GM21423 (cell line): ENCODE measurements at regions not wholly inside any gene's neighbourhood (a gene's known extent, or its start where the extent isn't known, plus 50 kb on each side); places are given as distances from the start of the nearest gene placed in this dataset.
"Not testable (repeated sequence)": the region's sequence is repeated elsewhere in the genome, so short reads cannot be mapped to it uniquely, and the experiment has no call there.

Source experiments
- ATAC-seq: cut with Tn5 transposase; IDR thresholded peaks from one replicate; pipeline ENCODE4 v1.9.1; 2021; ENCODE audit warnings: mild to moderate bottlenecking, moderate library complexity; ENCODE audit not compliant: unreplicated experiment

DNA sequence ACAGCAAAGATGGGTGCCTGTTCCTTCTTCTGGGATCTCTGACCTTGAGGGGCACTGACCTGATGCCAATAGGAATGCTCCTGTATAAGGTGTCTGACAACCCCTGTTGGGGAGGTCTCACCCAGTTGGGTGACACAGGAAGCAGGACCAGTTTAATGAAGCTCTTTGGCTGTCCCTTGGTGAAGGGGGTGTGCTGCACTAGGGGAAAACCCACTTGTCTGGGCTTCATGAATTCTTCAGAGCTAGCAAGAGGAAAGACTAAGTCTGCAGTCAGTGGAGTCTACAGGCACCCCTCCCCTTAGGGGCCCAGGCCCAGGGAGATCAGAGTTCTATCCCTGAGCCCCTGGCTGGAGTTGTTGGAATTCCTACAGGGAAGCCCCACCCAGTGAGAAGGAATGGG, 550.8 kb upstream of the CHAC2 start:
- no peak for ATAC-seq

DNA sequence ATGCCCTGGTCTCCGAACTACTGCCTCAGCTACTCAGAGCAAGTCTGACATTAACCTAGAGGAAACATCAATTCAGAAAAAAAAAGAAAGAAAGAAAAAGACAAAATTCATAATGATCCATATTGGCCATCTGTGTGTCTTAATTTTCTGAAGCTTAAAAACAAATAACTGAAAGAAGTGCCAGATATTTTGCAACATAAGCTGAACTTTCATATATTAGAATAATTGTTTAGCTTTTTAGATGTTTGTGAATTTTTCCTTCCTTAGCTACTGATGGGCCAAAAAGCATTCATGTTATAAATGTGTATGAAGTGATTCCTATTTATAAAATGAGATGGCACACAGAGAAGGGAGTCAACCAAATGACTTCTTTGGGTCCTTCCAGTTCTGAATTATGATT, 555.0 kb upstream of the CHAC2 start:
- ATAC-seq = no peak

DNA sequence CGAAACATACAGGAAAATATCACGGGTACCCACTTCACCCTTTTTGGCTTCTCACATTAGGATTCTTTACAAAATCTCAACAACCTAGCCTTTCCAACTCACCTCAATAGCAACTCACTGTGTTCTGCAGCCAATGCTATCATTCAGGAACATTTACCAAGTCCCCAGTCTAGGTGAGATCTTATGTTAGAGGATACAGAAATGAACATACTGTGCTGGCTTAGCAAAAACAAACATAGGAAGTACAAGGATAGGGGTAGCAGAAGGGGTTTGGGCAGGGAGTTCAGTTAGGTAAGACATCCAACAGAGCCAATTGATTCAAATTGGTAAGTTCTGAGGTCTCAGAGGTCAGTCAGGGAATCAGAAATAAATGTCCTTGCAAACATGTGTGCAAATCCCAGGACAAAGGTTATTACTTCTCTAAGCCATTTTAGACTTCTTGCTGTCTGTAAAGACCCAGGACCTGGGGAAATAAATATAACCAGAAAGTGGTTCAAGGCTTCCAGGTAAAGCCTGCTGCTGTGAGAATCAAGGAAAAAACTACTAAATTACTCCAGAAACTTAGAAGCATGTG, 556.3 kb upstream of the CHAC2 start:
- ATAC-seq = no peak

DNA sequence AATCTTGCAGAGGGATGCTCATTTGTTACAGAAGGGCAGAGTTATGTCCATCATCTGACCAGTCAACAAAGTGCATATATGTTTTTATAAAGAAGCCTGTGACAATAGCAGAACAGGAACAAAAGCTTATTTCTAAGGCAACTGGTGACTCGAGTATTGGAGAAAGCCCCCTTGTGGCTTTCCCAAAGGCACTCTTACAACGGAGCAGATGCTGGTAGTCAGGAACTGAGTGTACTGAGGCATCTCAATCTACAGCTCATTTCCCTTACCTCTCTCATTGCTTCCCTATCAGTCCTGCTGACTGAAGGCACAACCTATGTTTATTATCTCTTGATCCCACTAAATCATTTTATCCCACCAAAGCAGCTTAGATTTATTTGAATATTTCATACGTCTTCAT, 557.1 kb upstream of the CHAC2 start:
- no peak for ATAC-seq

DNA sequence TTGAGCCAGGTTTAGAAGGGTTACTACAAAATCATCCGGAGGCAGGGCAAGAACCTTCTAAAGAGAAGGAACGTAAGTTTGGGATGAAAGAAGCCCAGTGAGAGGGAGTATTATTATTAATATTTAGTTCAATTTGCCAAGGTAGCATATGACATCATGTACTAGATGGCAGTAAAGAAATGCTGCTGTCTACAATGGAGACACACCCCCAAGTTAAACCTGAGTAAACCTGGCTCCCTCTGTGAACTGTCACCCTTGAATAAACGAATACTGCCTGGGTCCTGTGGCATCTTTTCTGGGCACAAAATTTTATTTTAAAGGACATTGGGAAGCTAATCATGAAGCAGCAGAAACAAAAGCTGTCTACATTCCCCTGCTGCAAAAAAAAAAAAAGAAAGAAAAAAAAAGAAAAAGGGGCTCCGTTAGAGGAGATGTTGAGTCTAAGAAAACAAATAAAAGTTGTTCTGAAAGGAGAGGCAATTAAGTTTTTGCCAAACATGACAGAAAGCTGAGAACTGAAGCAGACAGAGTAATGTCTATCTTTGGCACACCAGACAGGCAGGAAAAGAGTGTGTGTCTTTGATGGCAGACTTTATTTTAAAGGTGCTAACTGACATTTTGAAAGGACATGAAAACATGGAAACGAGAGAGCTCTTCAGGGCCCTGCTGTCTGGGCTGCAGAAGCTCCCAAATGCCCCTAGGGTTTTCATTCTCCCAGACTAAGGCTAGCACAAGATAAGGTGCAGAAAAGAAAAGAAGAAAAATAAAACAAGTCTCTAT, 557.7 kb upstream of the CHAC2 start:
- no peak for ATAC-seq

DNA sequence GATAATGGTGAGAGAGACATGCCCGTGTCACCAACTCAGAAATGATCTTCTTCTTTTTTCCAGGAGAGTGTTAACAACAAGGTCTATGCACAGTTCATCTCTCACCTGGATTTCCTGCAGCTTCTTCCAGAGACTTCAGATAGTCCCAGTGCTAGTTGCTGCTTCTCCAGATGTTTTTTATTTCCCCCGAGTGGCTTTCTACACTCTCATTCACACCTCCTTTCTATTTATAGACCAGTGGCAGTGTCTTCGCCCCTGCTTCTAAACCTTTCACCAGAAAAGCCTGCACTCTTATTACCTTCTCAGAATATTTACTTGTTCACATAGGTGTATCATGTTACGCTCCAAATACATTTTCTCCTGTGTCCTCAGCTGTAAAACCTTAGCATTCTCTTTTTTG, 558.8 kb upstream of the CHAC2 start:
- no peak for ATAC-seq

DNA sequence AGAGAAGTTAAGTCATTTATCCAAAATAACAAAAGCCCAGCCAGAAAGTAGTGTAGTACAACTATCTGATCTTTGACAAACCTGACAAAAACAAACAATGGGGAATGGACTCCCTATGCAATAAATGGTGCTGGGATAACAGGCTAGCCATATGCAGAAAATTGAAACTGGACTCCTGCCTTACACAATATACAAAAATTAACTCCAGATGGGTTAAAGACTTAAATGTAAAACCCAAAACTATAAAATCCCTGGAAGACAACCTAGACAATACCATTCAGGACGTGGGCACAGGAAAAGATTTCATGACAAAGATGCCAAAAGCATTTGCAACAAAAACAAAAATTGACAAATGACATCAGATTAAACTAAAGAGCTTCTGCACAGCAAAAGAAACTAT, 561.4 kb upstream of the CHAC2 start:
- ATAC-seq = not testable (repeated sequence)

DNA sequence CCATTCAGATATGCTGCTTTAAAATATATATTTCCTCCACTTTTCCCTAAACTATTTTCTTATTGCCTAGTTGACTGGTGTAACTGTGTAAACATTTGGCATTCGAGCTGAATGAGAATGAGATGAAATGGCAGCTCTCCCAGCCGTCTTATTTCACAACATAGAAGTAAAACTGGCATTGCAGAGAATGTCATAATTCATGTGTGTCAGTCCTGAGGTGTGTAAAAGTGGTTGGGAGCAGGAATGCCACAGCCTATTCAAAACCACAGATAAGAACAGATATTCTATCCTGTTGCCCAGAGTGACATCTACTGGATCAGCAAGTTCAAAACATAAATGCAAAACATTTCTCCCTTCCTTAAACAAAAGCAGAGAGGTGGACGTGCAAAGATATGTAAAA, 565.5 kb upstream of the CHAC2 start:
- no peak for ATAC-seq

DNA sequence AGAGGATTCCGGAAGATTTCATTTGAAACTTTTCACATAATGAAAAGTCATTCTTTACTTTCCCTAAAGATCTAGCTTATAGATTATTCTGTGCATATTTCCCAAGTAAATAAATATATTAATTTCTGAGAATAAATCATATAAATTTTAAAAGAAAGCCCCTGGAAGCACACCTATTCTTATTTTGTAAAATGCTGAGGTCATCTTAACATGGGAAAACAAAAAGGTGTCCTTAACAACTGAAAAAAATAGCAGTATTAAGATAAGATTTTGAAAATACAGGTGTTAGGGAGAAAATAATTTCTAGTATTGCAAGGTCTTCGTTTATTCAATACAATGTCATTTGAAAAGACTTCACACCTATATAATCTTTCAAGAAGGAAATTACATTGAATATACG, 567.5 kb upstream of the CHAC2 start:
- ATAC-seq = no peak

DNA sequence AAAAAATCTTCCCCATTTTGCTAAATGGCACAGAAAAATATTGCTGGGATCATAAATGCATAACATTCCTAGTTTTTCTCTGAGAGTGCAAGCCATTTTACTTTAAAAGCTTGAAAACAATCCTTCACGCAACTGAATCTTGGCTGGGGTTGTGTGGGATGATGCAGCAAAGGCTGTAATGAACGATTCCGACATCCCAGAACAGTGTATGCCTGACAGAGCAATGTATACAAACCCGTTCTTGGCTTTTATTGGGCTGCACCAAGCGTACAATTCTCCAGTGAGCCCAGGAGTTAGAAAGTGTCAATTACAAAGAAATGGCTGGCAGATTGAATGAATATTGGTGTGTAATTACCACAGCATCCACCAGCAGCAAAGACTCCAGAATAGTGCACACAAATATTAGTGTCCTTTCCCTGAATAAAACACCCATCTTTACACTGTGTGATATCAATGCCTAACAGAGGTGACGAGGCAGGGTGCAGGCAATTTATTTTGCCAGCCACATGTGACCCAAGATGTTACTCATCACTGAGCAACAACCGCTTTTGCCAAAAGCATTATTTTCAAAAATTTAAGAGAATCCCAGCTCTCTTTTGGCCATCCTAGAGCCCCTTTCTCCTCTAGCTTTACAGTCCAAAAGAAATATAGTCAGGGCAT, 578.6 kb upstream of the CHAC2 start:
- ATAC-seq = no peak

DNA sequence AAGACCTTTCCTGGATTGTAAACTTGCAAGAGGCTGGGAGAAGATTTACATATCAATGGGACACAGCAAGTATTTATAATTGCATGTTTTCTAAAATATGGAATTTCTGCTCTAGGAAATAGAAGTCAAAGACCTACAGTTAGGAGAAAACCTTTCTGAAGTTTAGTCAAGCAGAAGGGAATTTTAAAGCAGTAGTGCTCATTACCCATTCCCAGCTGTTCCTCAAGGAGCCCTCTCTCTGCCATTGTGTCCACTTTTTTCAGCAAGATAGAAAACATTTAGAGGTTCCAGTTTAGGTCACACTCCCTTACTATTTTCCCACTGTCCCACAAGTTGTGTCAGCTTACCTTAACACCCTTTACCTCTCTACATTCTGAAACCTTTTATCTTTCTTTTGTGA, 584.0 kb upstream of the CHAC2 start:
- ATAC-seq = no peak

DNA sequence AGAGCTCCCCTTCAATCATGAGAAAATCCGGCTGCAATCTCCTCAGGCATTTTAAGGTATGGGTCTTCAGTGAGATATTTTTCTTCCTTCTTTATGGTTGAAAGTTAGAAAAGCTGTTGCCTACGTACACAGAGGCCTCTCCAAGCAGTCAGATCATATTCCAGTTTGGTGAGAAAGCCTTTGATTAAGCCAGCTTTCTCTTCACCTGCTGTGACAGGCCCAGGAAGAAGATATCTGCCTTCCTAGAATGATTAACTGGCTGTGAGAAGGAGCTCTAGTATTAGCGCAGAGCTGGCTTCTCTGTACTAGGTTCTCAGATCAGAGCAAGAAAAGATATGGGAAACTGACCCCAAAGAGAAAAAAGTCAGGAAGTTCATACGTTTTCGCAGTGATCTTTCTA, 585.0 kb upstream of the CHAC2 start:
- ATAC-seq = no peak

DNA sequence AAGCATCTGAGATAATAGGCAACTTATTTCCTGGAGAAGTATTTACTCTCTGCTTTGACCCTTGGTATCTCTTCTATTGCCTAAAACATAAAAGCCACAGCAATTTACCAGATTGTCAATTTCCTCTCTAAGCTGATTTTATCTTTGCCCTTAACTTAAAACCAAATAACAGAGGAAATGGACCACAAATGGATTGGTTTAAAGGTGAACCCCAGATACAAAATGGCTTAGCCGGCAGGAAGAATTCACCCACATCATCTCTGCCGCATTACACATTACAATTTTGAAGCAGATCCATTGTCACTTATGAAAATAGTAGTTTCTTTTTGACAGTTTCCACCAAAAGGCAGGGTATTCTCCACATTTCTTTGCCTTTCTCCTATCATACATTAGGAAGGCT, 585.8 kb upstream of the CHAC2 start:
- no peak for ATAC-seq

DNA sequence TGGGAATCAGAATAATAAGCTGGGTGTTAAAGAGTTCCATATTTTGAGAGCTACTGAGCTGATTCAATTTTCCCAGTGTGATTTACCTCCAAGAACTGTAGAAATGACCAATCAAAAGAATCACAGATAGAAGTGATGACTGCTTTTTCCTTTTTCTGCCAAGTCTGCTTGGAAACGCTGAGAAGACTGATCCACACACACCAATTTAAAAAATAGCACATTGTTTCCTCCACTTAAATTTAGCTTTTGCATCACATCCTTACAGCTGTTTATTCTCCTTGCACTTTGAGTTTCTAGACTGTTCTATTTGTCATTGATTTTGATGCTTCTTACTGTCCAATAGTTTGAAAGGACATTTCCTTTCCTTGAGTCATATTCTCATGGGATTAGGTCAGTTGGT, 590.3 kb upstream of the CHAC2 start:
- ATAC-seq = no peak

DNA sequence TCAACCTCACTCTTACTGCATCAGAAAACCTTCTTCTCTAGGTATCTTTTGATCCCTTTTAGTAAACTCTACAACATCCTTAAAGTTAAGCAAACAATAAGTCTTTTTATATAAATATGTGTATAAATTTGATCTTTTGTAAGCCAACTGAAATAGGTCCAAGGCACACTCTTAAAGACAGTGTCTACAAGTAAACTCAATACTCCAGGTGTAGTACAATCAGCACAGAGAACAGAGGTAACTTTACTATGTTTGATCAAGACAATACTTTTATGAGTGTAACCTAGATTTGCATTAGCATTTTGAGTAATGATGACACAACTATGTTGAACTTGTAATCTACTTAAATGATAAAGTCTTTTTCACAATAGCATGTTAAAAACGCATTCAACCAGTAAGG, 593.1 kb upstream of the CHAC2 start:
- no peak for ATAC-seq

DNA sequence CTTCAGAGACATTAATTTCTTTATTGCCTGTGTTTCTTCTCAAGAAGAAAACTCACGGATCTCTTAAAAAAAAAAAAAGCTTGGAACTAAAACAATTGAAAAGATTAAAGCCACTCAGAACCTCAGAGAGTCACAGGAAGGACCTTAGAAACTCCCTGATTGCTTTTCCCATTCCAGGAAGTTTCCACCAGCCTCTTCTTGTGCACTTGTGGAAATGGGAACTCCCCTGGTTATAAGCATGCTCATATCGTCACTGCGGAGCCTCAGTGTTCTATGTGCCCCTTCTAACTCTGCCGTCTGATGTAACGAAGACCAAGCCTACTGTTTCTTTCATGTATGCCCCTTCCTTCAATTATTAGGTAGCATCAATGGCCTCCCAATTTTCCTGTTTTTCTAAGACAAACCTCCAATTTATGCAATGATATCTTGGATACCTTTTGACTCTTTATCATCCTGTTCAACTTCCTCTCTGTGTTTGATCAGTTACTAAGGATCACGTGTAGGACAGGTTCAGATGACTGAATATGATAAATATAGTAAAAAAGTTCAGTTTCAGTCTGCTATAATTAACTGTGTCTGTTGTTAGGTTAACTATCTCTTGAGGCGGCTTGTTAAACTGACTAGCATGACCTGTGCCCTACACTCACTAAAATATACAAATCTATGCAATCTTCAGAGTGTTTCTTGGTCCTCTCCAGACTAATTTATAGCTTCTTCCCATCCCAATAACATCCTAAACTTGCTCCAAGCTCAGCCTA, 593.7 kb upstream of the CHAC2 start:
- ATAC-seq = no peak

DNA sequence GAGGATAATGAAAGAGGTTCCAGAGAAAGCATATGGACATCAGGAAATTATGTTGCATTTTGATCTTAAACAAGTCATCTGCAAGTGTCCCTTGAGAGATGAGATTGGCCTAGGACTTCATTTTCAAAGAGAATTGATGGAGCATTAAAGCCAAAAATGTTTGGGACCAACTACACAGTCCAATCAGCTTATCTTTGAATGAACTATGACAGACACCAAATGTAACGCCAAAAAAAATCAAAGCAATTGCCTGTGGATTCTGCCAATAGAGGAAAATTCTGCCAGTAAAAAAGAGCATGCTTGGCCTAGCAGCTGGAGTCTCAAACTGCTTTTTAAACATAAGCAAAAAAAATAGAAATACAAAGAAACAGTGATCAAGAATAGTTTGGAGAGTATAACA, 594.5 kb upstream of the CHAC2 start:
- no peak for ATAC-seq

DNA sequence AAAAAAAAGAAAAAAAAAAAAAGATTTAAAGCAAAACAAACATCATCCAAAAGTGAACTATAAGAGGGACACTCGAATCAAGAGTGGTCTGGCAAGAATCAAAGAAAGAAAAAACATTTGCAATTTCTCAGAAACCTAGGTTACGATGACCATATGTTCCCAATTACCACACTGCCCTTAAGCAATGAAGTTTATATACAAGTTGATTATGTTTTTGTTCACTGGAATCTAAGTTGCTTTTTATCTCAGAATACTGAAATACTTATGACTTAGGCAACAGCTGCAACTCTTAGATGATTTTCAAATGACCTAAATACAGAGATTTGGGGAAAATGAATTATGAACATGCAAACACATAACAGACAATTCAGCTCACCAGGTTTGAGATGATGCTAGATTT, 597.1 kb upstream of the CHAC2 start:
- ATAC-seq = no peak

DNA sequence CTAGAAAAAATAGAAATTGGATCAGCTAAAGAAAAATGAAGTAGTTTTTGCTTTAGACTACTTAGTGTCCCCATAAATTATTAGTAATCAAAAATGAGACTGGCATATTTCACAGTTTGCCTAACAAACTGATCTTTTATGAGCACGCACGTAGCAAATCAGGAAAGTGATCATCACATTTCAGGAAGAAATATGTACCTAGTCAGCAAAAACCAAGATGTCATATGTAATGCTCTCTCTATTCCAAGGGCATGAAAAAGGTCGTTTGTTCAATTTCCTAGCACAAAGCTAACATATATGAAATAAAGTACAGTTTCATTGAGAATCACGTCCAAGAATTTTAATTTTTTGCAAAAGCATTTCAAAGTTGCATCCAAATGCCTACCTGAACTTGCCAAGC, 600.4 kb upstream of the CHAC2 start:
- ATAC-seq = no peak

DNA sequence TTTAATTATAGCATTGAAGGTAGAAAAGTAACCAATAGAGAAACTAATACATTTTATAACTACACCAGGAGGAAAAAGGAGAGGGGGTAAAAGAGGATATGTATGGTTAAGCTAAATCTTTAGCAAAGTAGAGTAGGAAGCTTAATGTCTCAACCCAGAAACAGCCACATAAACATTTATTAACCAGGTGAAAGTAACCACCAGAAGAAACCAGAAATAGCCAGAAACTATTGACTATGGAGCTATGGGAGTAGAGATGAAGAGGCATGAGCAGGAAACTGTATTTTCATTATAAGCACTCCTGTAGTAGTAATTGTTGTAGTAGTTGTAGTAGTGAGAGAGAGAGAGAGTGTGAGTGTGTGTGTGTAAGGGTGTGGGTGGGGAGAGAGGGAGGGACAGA, 617.5 kb upstream of the CHAC2 start:
- ATAC-seq = no peak

DNA sequence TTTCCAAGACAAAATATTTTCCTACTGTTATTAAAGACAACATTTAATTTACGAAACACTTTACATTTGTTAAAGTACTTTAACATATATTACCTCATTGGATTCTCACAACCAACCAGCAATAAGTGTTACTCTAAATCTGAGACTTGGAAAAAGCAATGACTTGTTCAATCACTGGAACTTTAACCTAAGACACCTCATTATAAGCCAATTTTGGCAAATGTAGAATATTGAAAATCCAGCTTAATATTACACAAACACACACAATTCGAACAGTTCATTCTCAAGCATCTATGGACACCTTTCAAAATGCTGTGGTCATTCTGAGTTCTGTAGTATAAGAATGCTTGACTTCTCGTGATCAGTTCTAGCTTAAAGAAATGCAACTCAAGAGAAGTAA, 619.4 kb upstream of the CHAC2 start:
- no peak for ATAC-seq

DNA sequence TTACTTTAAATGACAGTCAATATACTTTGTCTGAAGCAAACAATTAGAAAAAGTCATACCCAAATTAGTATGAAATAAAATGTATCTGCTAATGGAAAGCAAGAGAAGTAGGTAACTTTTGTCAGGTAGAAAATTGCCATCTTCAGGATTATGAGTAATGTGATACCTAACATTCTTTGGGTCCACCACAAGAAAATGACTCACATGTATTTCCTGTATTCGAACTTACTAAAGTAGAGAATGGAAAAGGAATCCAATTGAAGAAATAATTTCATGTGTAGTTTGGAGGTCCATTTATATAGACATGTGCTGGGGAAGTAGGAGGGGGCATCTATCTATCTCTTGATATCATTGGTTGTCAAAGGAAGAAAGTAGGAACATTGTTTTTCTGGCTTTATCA, 636.2 kb upstream of the CHAC2 start:
- no peak for ATAC-seq
